ENCODE measurements at regions not wholly inside any gene's neighbourhood (a gene's known extent, or its start where the extent isn't known, plus 50 kb on each side); places are given as distances from the start of the nearest gene placed in this dataset.

GRCh38 chr4:52472444-52472843 is 186.7 kb downstream of the USP46 start:
- CTCF ChIA-PET: no interaction called here

GRCh38 chr4:52477191-52477780 is 181.8 kb downstream of the USP46 start:
- DNase-seq (ENCODE audit: low read depth in 1 of 2, low spot score in 1 of 2) (no peak), ATAC-seq (no peak), FAIRE-seq (no peak)
- TF ChIP-seq TFCP2L1 (CRISPR knock-in tag; IDR thresholded peaks at IDR 0.05) (no peak), PHF8 (IDR thresholded peaks at IDR 0.05; ENCODE audit: borderline replicate concordance, low read depth) (no peak)
- ChIA-PET POLR2A (no interaction called here), CTCF (no interaction called here)
- no peaks in the 10 kb centered on the region for H3K9me3 ChIP-seq
- H3K4me2 ChIP-seq: no peak overlapping the region
- H3K27ac ChIP-seq: no peak overlapping the region
- 63% methylated on average over 3 of the region's 3 CpGs for WGBS (ENCODE audit: missing lambda C conversion rate)
- H3K4me1 ChIP-seq: no peaks in the 10 kb centered on the region
- H3K4me3 ChIP-seq: no peak overlapping the region

More at GRCh38 chr4:52472444-52472843, 186.7 kb downstream of the USP46 start:
- Histone ChIP-seq H3K4me2 (no peak overlapping the region), H3K4me3 (no peak overlapping the region), H3K27ac (no peak overlapping the region), H3K4me1 (no peaks in the 10 kb centered on the region), H3K9me3 (no peaks in the 10 kb centered on the region)
- 0% methylated on average over 1 of the region's 1 CpG for WGBS (ENCODE audit: missing lambda C conversion rate)
- FAIRE-seq (no peak), ATAC-seq (no peak), DNase-seq (ENCODE audit: low read depth in 1 of 2, low spot score in 1 of 2) (no peak)
- POLR2A ChIA-PET: no interaction called here
- TF ChIP-seq TP53 (CRISPR knock-in tag; IDR thresholded peaks at IDR 0.05) (no peak), JUN (IDR thresholded peaks at IDR 0.05) (no peak), HEYL (CRISPR knock-in tag; IDR thresholded peaks at IDR 0.05) (no peak), RCOR1 (IDR thresholded peaks at IDR 0.05; ENCODE audit: low read depth, low read length) (no peak), NR3C1 (IDR thresholded peaks at IDR 0.05) (no peak), KDM5A (IDR thresholded peaks at IDR 0.05) (no peak), HOXB5 (CRISPR knock-in tag; IDR thresholded peaks at IDR 0.05) (no peak), SMC3 (IDR thresholded peaks at IDR 0.05) (no peak), POLR2A (IDR thresholded peaks at IDR 0.05; ENCODE audit: low read length) (no peak), REST (IDR thresholded peaks at IDR 0.05) (no peak), CBX8 (IDR thresholded peaks at IDR 0.05) (no peak), NFE2L2 (conservative IDR thresholded peaks at IDR 0.05; ENCODE audit: low read length) (no peak), CHD4 (IDR thresholded peaks at IDR 0.05; ENCODE audit: borderline replicate concordance) (no peak), ESRRA (IDR thresholded peaks at IDR 0.05; ENCODE audit: borderline replicate concordance, low read length) (no peak), HOXB13 (CRISPR knock-in tag; IDR thresholded peaks at IDR 0.05; ENCODE audit: low read depth) (no peak), SREBF2 (IDR thresholded peaks at IDR 0.05) (no peak), JUNB (IDR thresholded peaks at IDR 0.05) (no peak), PBX3 (IDR thresholded peaks at IDR 0.05) (no peak)
- TF ChIP-seq, protein P1, sequence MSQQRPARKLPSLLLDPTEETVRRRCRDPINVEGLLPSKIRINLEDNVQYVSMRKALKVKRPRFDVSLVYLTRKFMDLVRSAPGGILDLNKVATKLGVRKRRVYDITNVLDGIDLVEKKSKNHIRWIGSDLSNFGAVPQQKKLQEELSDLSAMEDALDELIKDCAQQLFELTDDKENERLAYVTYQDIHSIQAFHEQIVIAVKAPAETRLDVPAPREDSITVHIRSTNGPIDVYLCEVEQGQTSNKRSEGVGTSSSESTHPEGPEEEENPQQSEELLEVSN (IDR thresholded peaks at IDR 0.05; ENCODE audit: borderline replicate concordance, low read depth): no peak
- TF ChIP-seq, protein P2, sequence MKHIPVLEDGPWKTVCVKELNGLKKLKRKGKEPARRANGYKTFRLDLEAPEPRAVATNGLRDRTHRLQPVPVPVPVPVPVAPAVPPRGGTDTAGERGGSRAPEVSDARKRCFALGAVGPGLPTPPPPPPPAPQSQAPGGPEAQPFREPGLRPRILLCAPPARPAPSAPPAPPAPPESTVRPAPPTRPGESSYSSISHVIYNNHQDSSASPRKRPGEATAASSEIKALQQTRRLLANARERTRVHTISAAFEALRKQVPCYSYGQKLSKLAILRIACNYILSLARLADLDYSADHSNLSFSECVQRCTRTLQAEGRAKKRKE (CRISPR knock-in tag; IDR thresholded peaks at IDR 0.05; ENCODE audit: low read depth): no peak
